SU-DHL-6 (cell line): ENCODE measurements at regions not wholly inside any gene's neighbourhood (a gene's known extent, or its start where the extent isn't known, plus 50 kb on each side); places are given as distances from the start of the nearest gene placed in this dataset.

ENCODE experiments used
- CTCF ChIP-seq: fragments of 200-600 bp; sonication (generic); IDR thresholded peaks from one replicate; pipeline ENCODE4 v1.5.1; 2017; ENCODE audit warnings: antibody characterized with exemption, mild to moderate bottlenecking, low read length, moderate library complexity; ENCODE audit not compliant: insufficient read depth, poor library complexity, severe bottlenecking
- EZH2phosphoT487 ChIP-seq: fragments of 200-600 bp; sonication (generic), shearing (Covaris generic); conservative IDR thresholded peaks from 2 replicates; pipeline ENCODE4 v1.6.1; 2018; ENCODE audit warnings: mild to moderate bottlenecking, antibody characterized with exemption, low read length, moderate library complexity, mixed read lengths

GRCh38 chr9:31719262-31719661, 665.2 kb upstream of the ACO1 start:
- no peak for TF ChIP-seq CTCF
- TF ChIP-seq EZH2phosphoT487: no peak
